ENCODE measurements at regions not wholly inside any gene's neighbourhood (a gene's known extent, or its start where the extent isn't known, plus 50 kb on each side); places are given as distances from the start of the nearest gene placed in this dataset.

GRCh38 chr20:22312744-22313346, 271.5 kb downstream of the FOXA2 start:
- no peak overlapping the region for H3K27ac ChIP-seq (ENCODE audit: low read depth in 1 of 2, low read length in 2 of 2)
- no peak overlapping the region for H3K4me3 ChIP-seq (replicated peaks in 1 of 3; ENCODE audit: low read depth in 2 of 3, low read length in 3 of 3)
- Mint-ChIP-seq H3K27me3 (ENCODE audit: low read depth in 3 of 3) (peaks cover 4 to 11% (median 9%) of the 10 kb centered on the region in 3 donors), H3K27ac (no peak overlapping the region), H3K4me3 (no peak overlapping the region), H3K9me3 (no peaks in the 10 kb centered on the region), H3K36me3 (no peaks in the 10 kb centered on the region), H3K4me1 (no peaks in the 10 kb centered on the region)
- WGBS (ENCODE audit: insufficient coverage), result 0% methylated on average over 4 of the region's 6 CpGs
- H3K4me1 ChIP-seq (ENCODE audit: control insufficient read depth in 1 of 2, insufficient read depth in 2 of 2, low read length in 2 of 2), result no peaks in the 10 kb centered on the region
- H2AFZ ChIP-seq (ENCODE audit: insufficient read depth, low read depth, low read length, poor library complexity, severe bottlenecking), result no peak overlapping the region
- no peaks in the 10 kb centered on the region for H3K36me3 ChIP-seq (replicated peaks in 1 of 2; ENCODE audit: control insufficient read depth in 1 of 2, insufficient read depth in 2 of 2, low read length in 2 of 2)
- no peaks in the 10 kb centered on the region for H4K20me1 ChIP-seq (ENCODE audit: insufficient read depth, low read length)
- peaks cover 0 to 2% of the 10 kb centered on the region in 2 donors for H3K27me3 ChIP-seq (ENCODE audit: control insufficient read depth in 2 of 2, insufficient read depth in 2 of 2, low read length in 2 of 2)
- H3K9me3 ChIP-seq (replicated peaks in 1 of 2; ENCODE audit: control insufficient read depth in 1 of 2, insufficient read depth in 1 of 2, low read length in 2 of 2), result no peaks in the 10 kb centered on the region
- TF ChIP-seq CTCF (IDR thresholded peaks at IDR 0.05), result peak; percentile 57
- H3K79me2 ChIP-seq (ENCODE audit: insufficient read depth, low read length), result no peaks in the 10 kb centered on the region
- intact Hi-C loops (cut with micrococcal nuclease), result no loop called here
- H3K9ac ChIP-seq (ENCODE audit: insufficient read depth, low read length, poor library complexity, severe bottlenecking), result no peak overlapping the region
- H3K4me2 ChIP-seq (replicated peaks; ENCODE audit: extremely low read depth, low read length, poor library complexity, severe bottlenecking), result no peak overlapping the region
- DNase-seq, result peak in 1 of 3 donors; percentile 6

GRCh38 chr20:22308934-22309333, 275.4 kb downstream of the FOXA2 start:
- WGBS (ENCODE audit: insufficient coverage), result no CpG with 5 or more reads among the region's 1 CpG
- no peak overlapping the region for H3K27ac ChIP-seq (ENCODE audit: low read depth in 1 of 2, low read length in 2 of 2)
- no peak for DNase-seq
- H3K79me2 ChIP-seq (ENCODE audit: insufficient read depth, low read length), result no peaks in the 10 kb centered on the region
- no peaks in the 10 kb centered on the region for H3K9me3 ChIP-seq (replicated peaks in 1 of 2; ENCODE audit: control insufficient read depth in 1 of 2, insufficient read depth in 1 of 2, low read length in 2 of 2)
- no peak overlapping the region for H2AFZ ChIP-seq (ENCODE audit: insufficient read depth, low read depth, low read length, poor library complexity, severe bottlenecking)
- no peak for TF ChIP-seq CTCF (IDR thresholded peaks at IDR 0.05)
- Mint-ChIP-seq H3K36me3 (no peaks in the 10 kb centered on the region), H3K27me3 (ENCODE audit: low read depth in 3 of 3) (peaks cover 2 to 6% (median 4%) of the 10 kb centered on the region in 3 donors), H3K4me1 (no peaks in the 10 kb centered on the region), H3K27ac (no peak overlapping the region), H3K4me3 (no peak overlapping the region), H3K9me3 (no peaks in the 10 kb centered on the region)
- H3K27me3 ChIP-seq (ENCODE audit: control insufficient read depth in 2 of 2, insufficient read depth in 2 of 2, low read length in 2 of 2), result peaks cover 2% of the 10 kb centered on the region in 2 donors
- no peaks in the 10 kb centered on the region for H4K20me1 ChIP-seq (ENCODE audit: insufficient read depth, low read length)
- no peak overlapping the region for H3K9ac ChIP-seq (ENCODE audit: insufficient read depth, low read length, poor library complexity, severe bottlenecking)
- intact Hi-C loops (cut with micrococcal nuclease), result no loop called here
- H3K4me2 ChIP-seq (replicated peaks; ENCODE audit: extremely low read depth, low read length, poor library complexity, severe bottlenecking), result no peak overlapping the region
- no peak overlapping the region for H3K4me3 ChIP-seq (replicated peaks in 1 of 3; ENCODE audit: low read depth in 2 of 3, low read length in 3 of 3)
- no peaks in the 10 kb centered on the region for H3K36me3 ChIP-seq (replicated peaks in 1 of 2; ENCODE audit: control insufficient read depth in 1 of 2, insufficient read depth in 2 of 2, low read length in 2 of 2)
- no peaks in the 10 kb centered on the region for H3K4me1 ChIP-seq (ENCODE audit: control insufficient read depth in 1 of 2, insufficient read depth in 2 of 2, low read length in 2 of 2)

Data from CD14-positive monocyte (primary cell).